ENCODE measurements at regions not wholly inside any gene's neighbourhood (a gene's known extent, or its start where the extent isn't known, plus 50 kb on each side); places are given as distances from the start of the nearest gene placed in this dataset.
"Not testable (repeated sequence)": the region's sequence is repeated elsewhere in the genome, so short reads cannot be mapped to it uniquely, and the experiment has no call there.

- Histone ChIP-seq H3K27ac (no peak overlapping the region), H3K4me2 (no peak overlapping the region), H3K4me1 (no peaks in the 10 kb centered on the region), H3K4me3 (no peak overlapping the region), H3K9me3 (no peaks in the 10 kb centered on the region)
- DNase-seq (ENCODE audit: low read depth in 1 of 2, low spot score in 1 of 2) (peak in 1 of 2 experiments; percentile 21), ATAC-seq (0 out of 6 replicates have a peak, but pooled peaks of 1 of the 2 experiments have one; percentile 68), FAIRE-seq (no peak)
- TF ChIP-seq ZC3H11A (IDR thresholded peaks at IDR 0.05) (no peak), TP53 (CRISPR knock-in tag; IDR thresholded peaks at IDR 0.05) (no peak), CBX2 (IDR thresholded peaks at IDR 0.05; ENCODE audit: borderline replicate concordance, low read depth) (no peak), HOXA7 (CRISPR knock-in tag; IDR thresholded peaks at IDR 0.05) (no peak), TFCP2L1 (CRISPR knock-in tag; IDR thresholded peaks at IDR 0.05) (no peak), ZSCAN20 (CRISPR knock-in tag; IDR thresholded peaks at IDR 0.05) (no peak), MYC (IDR thresholded peaks at IDR 0.05; ENCODE audit: borderline replicate concordance, low read length) (no peak), HEYL (CRISPR knock-in tag; IDR thresholded peaks at IDR 0.05) (no peak), CBX8 (IDR thresholded peaks at IDR 0.05) (no peak), PHF8 (IDR thresholded peaks at IDR 0.05; ENCODE audit: borderline replicate concordance, low read depth) (no peak), PBX3 (IDR thresholded peaks at IDR 0.05) (no peak), SREBF2 (IDR thresholded peaks at IDR 0.05) (no peak), MAX (IDR thresholded peaks at IDR 0.05) (no peak), BCL3 (IDR thresholded peaks at IDR 0.05) (no peak), CEBPB (IDR thresholded peaks at IDR 0.05) (no peak)
- POLR2A ChIA-PET = no interaction called here
- CTCF ChIA-PET = interaction anchor here (1.2 kb wide), 1 partner anchor 63 kb away, joined by 3 read pairs; no protein-coding TSS in a partner anchor
- 24% methylated on average over 3 of the region's 3 CpGs for WGBS (ENCODE audit: missing lambda C conversion rate)
Observed at GRCh38 chr1:196002906-196003305, 605.3 kb downstream of the KCNT2 start.

- DNase-seq (ENCODE audit: low read depth in 1 of 2, low spot score in 1 of 2); H3K4me2 ChIP-seq; H3K4me3 ChIP-seq; POLR2A ChIA-PET; ATAC-seq; H3K9me3 ChIP-seq; H3K27ac ChIP-seq; FAIRE-seq; H3K4me1 ChIP-seq: not testable (repeated sequence)
- WGBS (ENCODE audit: missing lambda C conversion rate) = 64% methylated on average over 4 of the region's 4 CpGs
- CTCF ChIA-PET = interaction anchor here (1.2 kb wide), 1 partner anchor 63 kb away, joined by 3 read pairs; no protein-coding TSS in a partner anchor
Observed at GRCh38 chr1:196002296-196002695, 605.9 kb downstream of the KCNT2 start.

GRCh38 chr1:196001188-196001587 lies 607.1 kb downstream of the KCNT2 start:
- no peak for TF ChIP-seq RAD21 (conservative IDR thresholded peaks at IDR 0.05 in 1 of 2, IDR thresholded peaks at IDR 0.05 in 1 of 2)
- no peak for ATAC-seq
- FAIRE-seq = no peak
- no peak overlapping the region for H3K4me3 ChIP-seq
- CTCF ChIA-PET = no interaction called here
- no peaks in the 10 kb centered on the region for H3K4me1 ChIP-seq
- POLR2A ChIA-PET = no interaction called here
- H3K9me3 ChIP-seq = no peaks in the 10 kb centered on the region
- H3K27ac ChIP-seq = no peak overlapping the region
- H3K4me2 ChIP-seq = no peak overlapping the region
- 52% methylated on average over 3 of the region's 3 CpGs for WGBS (ENCODE audit: missing lambda C conversion rate)
- DNase-seq (ENCODE audit: low read depth in 1 of 2, low spot score in 1 of 2) = no peak

GRCh38 chr1:195999022-195999421 lies 609.2 kb downstream of the KCNT2 start:
- peak in 1 of 2 experiments; percentile 6 for DNase-seq (ENCODE audit: low read depth in 1 of 2, low spot score in 1 of 2)
- FAIRE-seq = no peak
- TF ChIP-seq ZSCAN20 (CRISPR knock-in tag; IDR thresholded peaks at IDR 0.05) (no peak), RCOR1 (IDR thresholded peaks at IDR 0.05; ENCODE audit: low read depth, low read length) (no peak), BCL3 (IDR thresholded peaks at IDR 0.05) (no peak), FOSL2 (IDR thresholded peaks at IDR 0.05) (no peak), FOSL2 (CRISPR knock-in tag; IDR thresholded peaks at IDR 0.05) (no peak), KDM1A (IDR thresholded peaks at IDR 0.05; ENCODE audit: low read depth) (no peak), EP300 (IDR thresholded peaks at IDR 0.05) (no peak), CBX8 (IDR thresholded peaks at IDR 0.05) (no peak), HEYL (CRISPR knock-in tag; IDR thresholded peaks at IDR 0.05) (no peak), NR3C1 (IDR thresholded peaks at IDR 0.05) (no peak), HOXB13 (CRISPR knock-in tag; IDR thresholded peaks at IDR 0.05; ENCODE audit: low read depth) (no peak), RARB (CRISPR knock-in tag; IDR thresholded peaks at IDR 0.05) (no peak), ZC3H11A (IDR thresholded peaks at IDR 0.05) (no peak), PHF8 (IDR thresholded peaks at IDR 0.05; ENCODE audit: borderline replicate concordance, low read depth) (no peak), GATA3 (IDR thresholded peaks at IDR 0.05; ENCODE audit: borderline replicate concordance) (no peak), HMGXB4 (CRISPR knock-in tag; IDR thresholded peaks at IDR 0.05; ENCODE audit: borderline replicate concordance) (no peak), SMC3 (IDR thresholded peaks at IDR 0.05) (no peak)

More at GRCh38 chr1:195999022-195999421, 609.2 kb downstream of the KCNT2 start:
- ATAC-seq = no peak
- WGBS (ENCODE audit: missing lambda C conversion rate) = 91% methylated on average over 2 of the region's 2 CpGs
- H3K27ac ChIP-seq = no peak overlapping the region
- POLR2A ChIA-PET = no interaction called here
- no peaks in the 10 kb centered on the region for H3K4me1 ChIP-seq
- no peak overlapping the region for H3K4me3 ChIP-seq
- H3K4me2 ChIP-seq = no peak overlapping the region
- no peaks in the 10 kb centered on the region for H3K9me3 ChIP-seq
- CTCF ChIA-PET = no interaction called here

Measured in A549 (cell line).